Prostate gland (tissue), 2 donors: ENCODE measurements at regions not wholly inside any gene's neighbourhood (a gene's known extent, or its start where the extent isn't known, plus 50 kb on each side); places are given as distances from the start of the nearest gene placed in this dataset.
"Not testable (repeated sequence)": the region's sequence is repeated elsewhere in the genome, so short reads cannot be mapped to it uniquely, and the experiment has no call there.

Experiments used
- POLR2A ChIP-seq: fragments of 450-650 bp; IDR thresholded peaks from one replicate; pipeline ENCODE4 v1.6.1; 2016; ENCODE audit warnings: antibody characterized with exemption, mild to moderate bottlenecking
- POLR2AphosphoS5 ChIP-seq: sonication (generic); formaldehyde crosslinking; IDR thresholded peaks from one replicate; pipeline ENCODE4 v1.6.1; 2017; ENCODE audit warnings: antibody characterized with exemption
- TF ChIP-seq, protein P1 (sequence below), 4 experiments: fragments of 200-600 bp in 2 of 4; fragments of 450-650 bp in 2 of 4; sonication (generic) in 2 of 4; IDR thresholded peaks; 1 replicate in 3 of 4; 2 replicates in 1 of 4; pipeline ENCODE4 v1.5.1; 2016 to 2019; ENCODE audit warnings: antibody characterized with exemption in 4 of 4, mild to moderate bottlenecking in 2 of 4, moderate library complexity in 2 of 4

- TF ChIP-seq, protein P1, sequence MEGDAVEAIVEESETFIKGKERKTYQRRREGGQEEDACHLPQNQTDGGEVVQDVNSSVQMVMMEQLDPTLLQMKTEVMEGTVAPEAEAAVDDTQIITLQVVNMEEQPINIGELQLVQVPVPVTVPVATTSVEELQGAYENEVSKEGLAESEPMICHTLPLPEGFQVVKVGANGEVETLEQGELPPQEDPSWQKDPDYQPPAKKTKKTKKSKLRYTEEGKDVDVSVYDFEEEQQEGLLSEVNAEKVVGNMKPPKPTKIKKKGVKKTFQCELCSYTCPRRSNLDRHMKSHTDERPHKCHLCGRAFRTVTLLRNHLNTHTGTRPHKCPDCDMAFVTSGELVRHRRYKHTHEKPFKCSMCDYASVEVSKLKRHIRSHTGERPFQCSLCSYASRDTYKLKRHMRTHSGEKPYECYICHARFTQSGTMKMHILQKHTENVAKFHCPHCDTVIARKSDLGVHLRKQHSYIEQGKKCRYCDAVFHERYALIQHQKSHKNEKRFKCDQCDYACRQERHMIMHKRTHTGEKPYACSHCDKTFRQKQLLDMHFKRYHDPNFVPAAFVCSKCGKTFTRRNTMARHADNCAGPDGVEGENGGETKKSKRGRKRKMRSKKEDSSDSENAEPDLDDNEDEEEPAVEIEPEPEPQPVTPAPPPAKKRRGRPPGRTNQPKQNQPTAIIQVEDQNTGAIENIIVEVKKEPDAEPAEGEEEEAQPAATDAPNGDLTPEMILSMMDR (IDR thresholded peaks at IDR 0.05): not testable (repeated sequence)
- TF ChIP-seq POLR2A, POLR2AphosphoS5: not testable (repeated sequence)
These were observed 2770.8 kb downstream of the RPIA start for GRCh38 chr2:91462292-91462691.
